ENCODE measurements at regions not wholly inside any gene's neighbourhood (a gene's known extent, or its start where the extent isn't known, plus 50 kb on each side); places are given as distances from the start of the nearest gene placed in this dataset.

GRCh38 chr18:2059336-2059735 lies 512.0 kb downstream of the METTL4 start:
- no peaks in the 10 kb centered on the region for H3K27me3 ChIP-seq (ENCODE audit: insufficient read depth, low read depth, severe bottlenecking)
- H3K4me3 ChIP-seq (ENCODE audit: low read depth, low read length): no peak overlapping the region
- no peak for TF ChIP-seq CTCF (IDR thresholded peaks at IDR 0.05; ENCODE audit: low read depth, low read length)
- H3K36me3 ChIP-seq: no peaks in the 10 kb centered on the region
- peaks cover 2% of the 10 kb centered on the region for H3K9me3 ChIP-seq (ENCODE audit: severe bottlenecking)
- H3K27ac ChIP-seq: no peak overlapping the region
- DNase-seq: no peak

- Histone ChIP-seq H3K9me3 (ENCODE audit: severe bottlenecking) (peaks cover 2% of the 10 kb centered on the region), H3K36me3 (no peaks in the 10 kb centered on the region), H3K27me3 (ENCODE audit: insufficient read depth, low read depth, severe bottlenecking) (no peaks in the 10 kb centered on the region), H3K4me3 (ENCODE audit: low read depth, low read length) (no peak overlapping the region), H3K27ac (no peak overlapping the region)
- TF ChIP-seq CTCF (IDR thresholded peaks at IDR 0.05; ENCODE audit: low read depth, low read length): no peak
- no peak for DNase-seq
Measured at GRCh38 chr18:2060086-2060485, 511.2 kb downstream of the METTL4 start.

- no peak for TF ChIP-seq CTCF (IDR thresholded peaks at IDR 0.05; ENCODE audit: low read depth, low read length)
- Histone ChIP-seq H3K4me3 (ENCODE audit: low read depth, low read length) (no peak overlapping the region), H3K36me3 (no peaks in the 10 kb centered on the region), H3K27me3 (ENCODE audit: insufficient read depth, low read depth, severe bottlenecking) (no peaks in the 10 kb centered on the region), H3K9me3 (ENCODE audit: severe bottlenecking) (no peaks in the 10 kb centered on the region), H3K27ac (no peak overlapping the region)
- DNase-seq: no peak
Measured at GRCh38 chr18:2070631-2071030, 500.7 kb downstream of the METTL4 start.

- DNase-seq: no peak
- H3K4me3 ChIP-seq (ENCODE audit: low read depth, low read length): no peak overlapping the region
- no peak overlapping the region for H3K27ac ChIP-seq
- no peaks in the 10 kb centered on the region for H3K36me3 ChIP-seq
- no peaks in the 10 kb centered on the region for H3K9me3 ChIP-seq (ENCODE audit: severe bottlenecking)
- TF ChIP-seq CTCF (IDR thresholded peaks at IDR 0.05; ENCODE audit: low read depth, low read length): no peak
- H3K27me3 ChIP-seq (ENCODE audit: insufficient read depth, low read depth, severe bottlenecking): no peaks in the 10 kb centered on the region
Measured at GRCh38 chr18:2075499-2075898, 495.8 kb downstream of the METTL4 start.

- no peaks in the 10 kb centered on the region for H3K27me3 ChIP-seq (ENCODE audit: insufficient read depth, low read depth, severe bottlenecking)
- H3K36me3 ChIP-seq: no peaks in the 10 kb centered on the region
- no peak for DNase-seq
- no peaks in the 10 kb centered on the region for H3K9me3 ChIP-seq (ENCODE audit: severe bottlenecking)
- H3K4me3 ChIP-seq (ENCODE audit: low read depth, low read length): no peak overlapping the region
- no peak overlapping the region for H3K27ac ChIP-seq
- no peak for TF ChIP-seq CTCF (IDR thresholded peaks at IDR 0.05; ENCODE audit: low read depth, low read length)
Measured at GRCh38 chr18:2082676-2083075, 488.6 kb downstream of the METTL4 start.

- no peak overlapping the region for H3K4me3 ChIP-seq (ENCODE audit: low read depth, low read length)
- peak; percentile 91 for TF ChIP-seq CTCF (IDR thresholded peaks at IDR 0.05; ENCODE audit: low read depth, low read length)
- H3K27ac ChIP-seq: no peak overlapping the region
- H3K9me3 ChIP-seq (ENCODE audit: severe bottlenecking): no peaks in the 10 kb centered on the region
- H3K36me3 ChIP-seq: no peaks in the 10 kb centered on the region
- DNase-seq: peak; percentile 58
- H3K27me3 ChIP-seq (ENCODE audit: insufficient read depth, low read depth, severe bottlenecking): no peaks in the 10 kb centered on the region
Measured at GRCh38 chr18:2083691-2084090, 487.6 kb downstream of the METTL4 start.
